H1 (cell line): ENCODE measurements at regions not wholly inside any gene's neighbourhood (a gene's known extent, or its start where the extent isn't known, plus 50 kb on each side); places are given as distances from the start of the nearest gene placed in this dataset.

Source experiments
- CTCF ChIA-PET: fragments of 300-600 bp; sonication (Branson Sonifier 250); formaldehyde crosslinking; loops from one replicate; lab custom pipeline; 2021; ENCODE audit not compliant: partially characterized antibody; lab: Charles Lee
- POLR2A ChIA-PET: fragments of 300-600 bp; sonication (Branson Sonifier 250); formaldehyde crosslinking; loops from one replicate; lab custom pipeline; 2021; ENCODE audit warnings: inconsistent platforms; ENCODE audit not compliant: partially characterized antibody; lab: Charles Lee
- DNase-seq, 2 experiments: peaks; one replicate each; pipeline versions ENCODE4 v3.0.0 to v3.0.0-alpha.2; 2010 to 2022; ENCODE audit warnings: low spot score in 2 of 2, low read depth in 1 of 2, mixed read lengths in 1 of 2
- FAIRE-seq: peaks from 2 replicates; lab custom pipeline; 2011; peaks lifted over from hg19 to GRCh38; lab: Jason Lieb, UNC
- H2AFZ ChIP-seq: 2 replicates; pipeline ENCODE4 v1.8.1; 2012; ENCODE audit warnings: low read length, inconsistent platforms
- H2AK5ac ChIP-seq: 2 replicates; pipeline ENCODE4 v1.6.1; 2013; ENCODE audit warnings: low read depth, low read length
- H2BK120ac ChIP-seq: replicated peaks from 2 replicates; pipeline ENCODE3; 2013; ENCODE audit warnings: low read depth, low read length, inconsistent platforms
- H2BK12ac ChIP-seq: 2 replicates; pipeline ENCODE4 v1.6.1; 2013; ENCODE audit warnings: low read depth, low read length
- H2BK15ac ChIP-seq: 2 replicates; pipeline ENCODE4 v1.6.1; 2013; ENCODE audit warnings: low read length
- H2BK20ac ChIP-seq: 2 replicates; pipeline ENCODE4 v1.6.1; 2013; ENCODE audit warnings: low read length
- H2BK5ac ChIP-seq: 2 replicates; pipeline ENCODE4 v1.6.1; 2013; ENCODE audit warnings: low read depth, low read length
- H3K14ac ChIP-seq: 2 replicates; pipeline ENCODE4 v1.6.1; 2013; ENCODE audit warnings: inconsistent platforms; ENCODE audit not compliant: insufficient read length
- H3K18ac ChIP-seq: 2 replicates; pipeline ENCODE4 v1.6.1; 2013; ENCODE audit warnings: low read length; ENCODE audit errors: extremely low read depth
- H3K23ac ChIP-seq: 2 replicates; pipeline ENCODE4 v1.6.1; 2013; ENCODE audit warnings: inconsistent platforms; ENCODE audit not compliant: insufficient read length
- H3K23me2 ChIP-seq: 2 replicates; pipeline ENCODE4 v1.6.1; 2013; ENCODE audit warnings: low read depth, low read length
- H3K27ac ChIP-seq: 2 replicates; pipeline ENCODE4 v1.6.1; 2011; ENCODE audit warnings: low read depth, low read length, inconsistent platforms
- H3K27me3 ChIP-seq, 4 experiments: replicated peaks in 1 of 4; 1 replicate in 1 of 4; 2 replicates in 3 of 4; pipeline versions ENCODE4 v1.6.1 to v1.8.1; 2011 to 2013; ENCODE audit warnings: low read length in 3 of 4, mild to moderate bottlenecking in 3 of 4, inconsistent platforms in 2 of 4, mixed read lengths in 2 of 4, moderate library complexity in 1 of 4; ENCODE audit not compliant: control insufficient read depth in 3 of 4, insufficient read depth in 3 of 4; ENCODE audit errors: extremely low read depth in 1 of 4
- H3K36me3 ChIP-seq, 4 experiments: 2 replicates each; pipeline versions ENCODE4 v1.6.1 to v1.8.1; 2011 to 2013; ENCODE audit warnings: mild to moderate bottlenecking in 4 of 4, low read length in 3 of 4, moderate library complexity in 2 of 4, control low read depth in 1 of 4, inconsistent platforms in 1 of 4; ENCODE audit not compliant: insufficient read depth in 4 of 4, control insufficient read depth in 2 of 4
- H3K4ac ChIP-seq: replicated peaks from 2 replicates; pipeline ENCODE3; 2013; ENCODE audit warnings: low read length, low read depth, mixed read lengths, inconsistent platforms; ENCODE audit not compliant: insufficient read length
- H3K4me1 ChIP-seq, 4 experiments: replicated peaks in 1 of 4; 1 replicate in 1 of 4; 2 replicates in 3 of 4; pipeline versions ENCODE4 v1.6.1 to v1.8.1; 2011 to 2013; ENCODE audit warnings: low read length in 3 of 4, inconsistent platforms in 2 of 4, mixed read lengths in 1 of 4; ENCODE audit not compliant: insufficient read depth in 4 of 4, control insufficient read depth in 3 of 4
- H3K4me2 ChIP-seq, 2 experiments: 2 replicates each; pipeline versions ENCODE4 v1.6.1 to v1.8.1; 2011 to 2013; ENCODE audit warnings: low read depth in 2 of 2, low read length in 2 of 2, control low read depth in 1 of 2, inconsistent platforms in 1 of 2, mild to moderate bottlenecking in 1 of 2; ENCODE audit not compliant: insufficient read depth in 1 of 2
- H3K4me3 ChIP-seq, 4 experiments: fragments of 200-600, 300-600 bp in 1 of 4; sonication (generic), shearing (Covaris generic), sonication (Bioruptor Twin) in 1 of 4; 2 replicates each; pipeline versions ENCODE4 v1.5.1 to v1.8.1; 2011 to 2016; ENCODE audit warnings: low read length in 4 of 4, low read depth in 3 of 4, control low read depth in 2 of 4, inconsistent platforms in 2 of 4, mild to moderate bottlenecking in 2 of 4, mixed read lengths in 1 of 4, moderate library complexity in 1 of 4; ENCODE audit not compliant: insufficient read depth in 2 of 4; ENCODE audit errors: extremely low read depth in 1 of 4
- H3K56ac ChIP-seq: replicated peaks from 2 replicates; pipeline ENCODE3; 2013; ENCODE audit warnings: low read depth, mild to moderate bottlenecking, mixed read lengths, low read length, inconsistent platforms; ENCODE audit not compliant: insufficient read length
- H3K79me1 ChIP-seq: 2 replicates; pipeline ENCODE4 v1.6.1; 2013; ENCODE audit warnings: low read depth, low read length, control low read depth
- H3K79me2 ChIP-seq, 2 experiments: 2 replicates each; pipeline versions ENCODE4 v1.6.1 to v1.8.1; 2012 to 2013; ENCODE audit warnings: low read length in 2 of 2, mild to moderate bottlenecking in 2 of 2, inconsistent platforms in 1 of 2; ENCODE audit not compliant: insufficient read depth in 2 of 2, control insufficient read depth in 1 of 2
- H3K9ac ChIP-seq, 4 experiments: replicated peaks in 1 of 4; 1 replicate in 1 of 4; 2 replicates in 3 of 4; pipeline versions ENCODE4 v1.6.1 to v1.8.1; 2011 to 2013; ENCODE audit warnings: low read depth in 3 of 4, low read length in 3 of 4, control low read depth in 2 of 4, mild to moderate bottlenecking in 2 of 4, moderate library complexity in 2 of 4, inconsistent platforms in 1 of 4; ENCODE audit errors: extremely low read depth in 1 of 4
- H3K9me3 ChIP-seq, 2 experiments: 2 replicates each; pipeline versions ENCODE4 v1.6.1 to v1.8.1; 2012 to 2013; ENCODE audit warnings: mild to moderate bottlenecking in 2 of 2, moderate library complexity in 2 of 2, control low read depth in 1 of 2, inconsistent platforms in 1 of 2, low read depth in 1 of 2, low read length in 1 of 2, mixed read lengths in 1 of 2; ENCODE audit not compliant: insufficient read depth in 2 of 2
- H4K20me1 ChIP-seq, 2 experiments: replicated peaks in 1 of 2; 2 replicates each; pipeline versions ENCODE3 to v1.8.1; 2011 to 2013; ENCODE audit warnings: inconsistent platforms in 2 of 2, low read length in 2 of 2, mild to moderate bottlenecking in 1 of 2; ENCODE audit not compliant: insufficient read depth in 2 of 2, control insufficient read depth in 1 of 2
- H4K5ac ChIP-seq: 2 replicates; pipeline ENCODE4 v1.6.1; 2013; ENCODE audit warnings: low read length, low read depth, mixed read lengths, inconsistent platforms; ENCODE audit not compliant: insufficient read length
- H4K8ac ChIP-seq: 2 replicates; pipeline ENCODE4 v1.8.0; 2013; ENCODE audit warnings: mild to moderate bottlenecking, moderate library complexity, low read length, inconsistent platforms; ENCODE audit not compliant: insufficient read depth; ENCODE audit errors: extremely low read depth
- H4K91ac ChIP-seq: replicated peaks from 2 replicates; pipeline ENCODE3; 2013; ENCODE audit warnings: low read length, mixed read lengths, inconsistent platforms; ENCODE audit not compliant: insufficient read length
- BCL11A ChIP-seq, 2 experiments: IDR thresholded peaks; one replicate each; pipeline ENCODE4 v1.6.1; 2011; ENCODE audit warnings: low read depth in 2 of 2, low read length in 2 of 2, mild to moderate bottlenecking in 2 of 2
- MAX ChIP-seq: IDR thresholded peaks from 2 replicates; pipeline ENCODE4 v1.6.1; 2012; ENCODE audit warnings: inconsistent platforms
- SIN3A ChIP-seq, 2 experiments: IDR thresholded peaks in 1 of 2; conservative IDR thresholded peaks in 1 of 2; 2 replicates each; pipeline ENCODE4 v1.6.1; 2011 to 2012; ENCODE audit warnings: low read length in 2 of 2, improper control_type of control experiment in 1 of 2, low read depth in 1 of 2, mild to moderate bottlenecking in 1 of 2
- WGBS, 2 experiments: shearing (Covaris generic) in 1 of 2; methylation state at CpG; one replicate each; pipeline versions ENCODE4 v1.1.6 to v1.1.7; 2013 to 2015; ENCODE audit warnings: low lambda C conversion rate in 2 of 2, mixed read lengths in 2 of 2, inconsistent platforms in 1 of 2, low coverage in 1 of 2, missing lambda C conversion rate in 1 of 2; ENCODE audit not compliant: insufficient replicate concordance in 2 of 2, insufficient coverage in 1 of 2, insufficient read length in 1 of 2; ENCODE audit errors: extremely low coverage in 1 of 2, missing lambda C conversion rate in 1 of 2; 5-methylcytosine and 5-hydroxymethylcytosine counted together

- TF ChIP-seq SIN3A (conservative IDR thresholded peaks at IDR 0.05 in 1 of 2, IDR thresholded peaks at IDR 0.05 in 1 of 2; ENCODE audit: low read depth in 1 of 2, low read length in 2 of 2) (peak; percentile 70 to 87; a peak in 2 of 4 replicates), MAX (peak; percentile 71), BCL11A (IDR thresholded peaks at IDR 0.05; ENCODE audit: low read depth in 2 of 2, low read length in 2 of 2) (no peak)
- peak overlapping the region; percentile 62; the same call in 1 of the 2 replicates for H2BK12ac ChIP-seq
- no peak overlapping the region for H3K23ac ChIP-seq
- no peak overlapping the region for H3K14ac ChIP-seq
- H3K9ac ChIP-seq: no peak overlapping the region; a peak in 1 of 7 replicates
- H3K23me2 ChIP-seq: peaks cover 3% of the 10 kb centered on the region; the same call in 1 of the 2 replicates
- no peak overlapping the region for H2BK120ac ChIP-seq
- FAIRE-seq (no peak), DNase-seq (peak in 1 of 2 experiments; percentile 46)
- H3K79me2 ChIP-seq: no peaks in the 10 kb centered on the region
- H4K20me1 ChIP-seq: no peaks in the 10 kb centered on the region
- H3K4ac ChIP-seq: no peak overlapping the region
- H2BK20ac ChIP-seq: peak overlapping the region; percentile 89
- ChIA-PET CTCF (interaction anchor here (0.6 to 2.1 kb wide), 8 partner anchors 15 to 411 kb away, joined by 3 to 6 read pairs (median 3); no protein-coding TSS in a partner anchor), POLR2A (interaction anchor here (0.5 to 1.1 kb wide), 4 partner anchors 11 to 1513 kb away, joined by 3 to 4 read pairs (median 4); no protein-coding TSS in a partner anchor)
- H3K79me1 ChIP-seq: no peaks in the 10 kb centered on the region
- 79% methylated on average over 23 of the region's 23 CpGs; no CpG with 5 or more reads in 1 of the 2 experiments for WGBS, 2 experiments
- peak overlapping the region; percentile 71 for H3K18ac ChIP-seq
- no peak overlapping the region for H4K5ac ChIP-seq
- H3K4me1 ChIP-seq: peaks cover 6 to 33% (median 19%) of the 10 kb centered on the region in 4 experiments
- H3K9me3 ChIP-seq: peaks cover 0 to under 1% of the 10 kb centered on the region in 2 experiments; a peak in 1 of 4 replicates
- H4K91ac ChIP-seq: peak overlapping the region; percentile 47
- no peak overlapping the region for H4K8ac ChIP-seq
- peak overlapping the region; percentile 58 to 68 for H3K4me2 ChIP-seq
- H3K27ac ChIP-seq: no peak overlapping the region
- no peak overlapping the region for H3K56ac ChIP-seq
- H2AK5ac ChIP-seq: peak overlapping the region; percentile 60
- H3K36me3 ChIP-seq: no peaks in the 10 kb centered on the region
- no peaks in the 10 kb centered on the region; a peak in 2 of 7 replicates for H3K27me3 ChIP-seq
- peak overlapping the region in 2 of 4 experiments; percentile 10 to 42; a peak in 3 of 8 replicates for H3K4me3 ChIP-seq
- peak overlapping the region; percentile 12; the same call in 1 of the 2 replicates for H2BK15ac ChIP-seq
- H2BK5ac ChIP-seq: peak overlapping the region; percentile 81; the same call in 1 of the 2 replicates
- H2AFZ ChIP-seq: no peak overlapping the region
Measured at GRCh38 chr10:131650771-131651673, 249.8 kb upstream of the PPP2R2D start.
